NCI-H1105 (cell line): ENCODE measurements at regions not wholly inside any gene's neighbourhood (a gene's known extent, or its start where the extent isn't known, plus 50 kb on each side); places are given as distances from the start of the nearest gene placed in this dataset.
A peak's percentile ranks its signal among the peaks of the same experiment; 100 is the strongest.

ENCODE experiments used
- DNase-seq: peaks from one replicate; lab custom pipeline; 2025; lab: John Stamatoyannopoulos, UW

DNA sequence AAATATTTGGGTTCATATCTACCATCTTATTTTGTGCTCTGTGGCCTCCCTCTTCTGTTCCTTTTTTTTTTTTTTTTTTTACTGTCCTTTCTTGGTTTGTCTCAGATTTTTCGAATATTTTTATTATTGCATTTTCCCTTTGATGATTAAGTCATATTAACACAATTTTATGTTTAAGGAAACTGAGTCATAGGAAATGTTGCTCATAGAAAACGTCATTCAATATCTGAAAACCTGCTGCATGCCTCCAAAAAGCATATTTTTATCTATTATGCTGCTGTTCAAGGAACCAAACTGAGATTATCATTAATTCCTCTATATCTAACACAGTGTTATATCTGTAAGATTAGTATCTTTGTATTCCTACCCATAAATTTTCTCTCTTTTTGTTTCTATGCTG lies 614.3 kb upstream of the SLC8A1 start:
- no peak for DNase-seq

DNA sequence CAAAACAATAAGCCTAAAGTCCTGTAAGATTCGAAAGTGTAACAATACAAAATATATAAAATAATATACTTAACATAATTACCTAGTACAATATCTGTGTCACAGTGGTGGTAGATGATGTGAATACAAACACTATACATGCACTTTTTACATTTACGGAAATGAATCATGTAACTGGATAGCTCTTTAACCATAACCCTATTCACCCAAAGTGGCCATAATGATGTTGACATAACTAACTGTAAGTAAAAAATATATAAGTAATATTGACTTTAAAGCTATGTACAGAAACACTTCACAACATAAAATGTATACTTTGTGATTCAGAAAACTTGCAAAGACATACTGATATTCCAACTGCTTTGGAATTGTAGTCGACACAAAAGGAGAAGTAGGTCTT lies 616.9 kb upstream of the SLC8A1 start:
- DNase-seq = no peak

DNA sequence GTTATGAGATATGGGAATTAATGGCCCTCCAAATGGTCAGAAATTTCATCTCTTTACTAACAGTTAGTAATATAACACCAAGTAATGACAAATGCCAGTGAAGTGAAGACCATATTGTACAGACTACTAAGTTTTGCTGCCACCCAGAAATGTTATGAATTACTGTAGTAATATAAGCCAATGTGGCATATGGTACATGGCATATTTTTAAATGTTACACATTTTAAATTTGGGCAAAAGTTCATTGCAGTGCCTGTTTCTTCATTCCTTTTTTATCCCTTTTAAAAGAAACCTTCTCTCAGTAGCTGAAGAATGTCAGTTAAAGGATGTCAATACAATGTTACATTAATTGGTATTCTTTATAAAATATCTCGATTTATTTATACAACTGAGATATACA lies 626.5 kb upstream of the SLC8A1 start:
- DNase-seq = no peak

DNA sequence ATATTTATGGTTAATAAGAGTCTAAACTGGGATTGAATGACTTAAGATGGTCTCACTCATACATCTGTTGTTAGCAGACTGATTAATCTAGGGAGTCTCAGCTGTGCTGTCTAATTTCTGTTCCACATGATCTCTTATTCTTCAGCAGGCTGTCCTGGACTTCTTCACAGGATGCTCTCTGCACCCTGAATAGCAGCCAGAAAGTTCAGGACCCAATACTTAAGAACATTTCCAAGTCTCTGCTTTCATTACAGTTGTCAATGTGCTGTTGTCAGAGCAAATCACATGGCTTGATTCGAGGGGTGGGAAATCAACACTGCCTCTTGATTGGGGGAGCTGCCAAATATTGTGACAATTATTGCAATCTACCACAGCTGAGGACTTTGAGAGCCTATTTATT lies 627.1 kb upstream of the SLC8A1 start:
- no peak for DNase-seq

DNA sequence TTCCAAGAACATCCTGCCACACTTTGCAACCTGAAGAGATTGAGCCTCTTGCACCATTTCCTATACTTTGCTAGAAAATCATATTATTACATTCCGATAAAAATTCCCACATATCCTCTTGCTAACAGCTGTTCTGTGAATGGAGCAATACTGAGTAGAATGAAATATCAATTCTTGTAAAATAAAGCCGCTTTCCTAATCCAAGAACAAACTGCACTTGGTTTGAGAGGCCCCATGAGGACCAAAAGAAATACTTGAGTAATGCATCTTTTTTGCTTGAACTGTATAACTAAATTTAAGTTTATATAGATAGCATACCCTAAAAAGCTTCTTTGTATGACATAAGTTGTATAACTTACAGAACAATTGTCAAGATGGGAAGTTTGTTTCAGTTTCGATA lies 632.4 kb upstream of the SLC8A1 start:
- DNase-seq = no peak

DNA sequence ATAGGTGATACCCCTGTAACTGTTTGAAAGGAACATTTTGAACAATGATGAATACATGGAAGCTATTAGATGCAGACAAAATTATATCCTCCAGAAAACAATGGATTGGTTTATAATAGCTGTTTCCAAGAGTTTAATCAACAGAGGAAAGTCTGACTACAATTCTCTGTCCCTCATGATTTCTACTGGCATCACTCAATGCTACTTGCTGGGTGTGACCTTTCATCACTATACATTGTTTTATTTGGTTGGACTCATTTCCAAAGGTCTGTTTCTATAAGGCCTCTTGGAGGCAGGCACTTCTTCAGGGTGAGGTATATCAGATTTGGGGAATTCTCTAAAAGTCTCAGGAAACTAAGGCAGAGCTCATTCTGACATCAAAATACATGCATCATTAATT lies 636.1 kb upstream of the SLC8A1 start:
- DNase-seq = no peak

DNA sequence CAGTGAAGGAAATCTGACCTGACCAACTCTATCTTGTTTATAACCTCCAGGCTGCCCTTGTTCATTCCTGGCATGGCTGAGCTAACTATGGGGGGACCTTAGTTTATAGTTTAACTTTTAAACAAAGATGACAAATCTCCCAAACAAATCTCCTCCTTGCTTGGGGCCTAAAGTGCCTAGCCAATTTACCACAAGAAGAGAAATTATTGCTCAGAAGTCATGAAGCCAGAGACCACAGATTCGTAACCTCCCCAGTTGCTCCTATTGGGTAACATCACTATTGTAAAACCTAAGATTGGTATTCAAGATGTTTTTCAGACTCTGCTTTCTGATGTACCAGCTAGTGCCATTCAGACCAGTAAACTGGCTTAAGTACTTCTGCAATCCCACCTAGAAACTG lies 649.4 kb upstream of the SLC8A1 start:
- DNase-seq = no peak

DNA sequence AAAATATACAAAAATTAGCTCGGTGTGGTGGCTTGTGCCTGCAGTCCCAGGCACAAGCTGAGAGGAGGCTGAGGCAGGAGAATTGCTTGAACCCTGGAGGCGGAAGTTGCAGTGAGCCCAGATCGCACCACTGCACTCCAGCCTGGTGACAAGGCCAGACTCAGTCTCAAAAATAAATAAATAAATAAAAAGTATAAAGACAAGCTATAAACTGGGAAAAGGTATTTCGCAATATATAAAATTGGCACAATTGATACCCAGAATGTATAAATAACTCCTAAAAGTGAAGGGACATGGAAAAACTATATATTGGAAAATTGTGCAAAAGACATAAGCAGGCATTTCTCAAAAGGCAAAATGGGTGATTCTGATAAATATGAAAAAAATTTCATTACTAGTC lies 657.9 kb upstream of the SLC8A1 start:
- no peak for DNase-seq

DNA sequence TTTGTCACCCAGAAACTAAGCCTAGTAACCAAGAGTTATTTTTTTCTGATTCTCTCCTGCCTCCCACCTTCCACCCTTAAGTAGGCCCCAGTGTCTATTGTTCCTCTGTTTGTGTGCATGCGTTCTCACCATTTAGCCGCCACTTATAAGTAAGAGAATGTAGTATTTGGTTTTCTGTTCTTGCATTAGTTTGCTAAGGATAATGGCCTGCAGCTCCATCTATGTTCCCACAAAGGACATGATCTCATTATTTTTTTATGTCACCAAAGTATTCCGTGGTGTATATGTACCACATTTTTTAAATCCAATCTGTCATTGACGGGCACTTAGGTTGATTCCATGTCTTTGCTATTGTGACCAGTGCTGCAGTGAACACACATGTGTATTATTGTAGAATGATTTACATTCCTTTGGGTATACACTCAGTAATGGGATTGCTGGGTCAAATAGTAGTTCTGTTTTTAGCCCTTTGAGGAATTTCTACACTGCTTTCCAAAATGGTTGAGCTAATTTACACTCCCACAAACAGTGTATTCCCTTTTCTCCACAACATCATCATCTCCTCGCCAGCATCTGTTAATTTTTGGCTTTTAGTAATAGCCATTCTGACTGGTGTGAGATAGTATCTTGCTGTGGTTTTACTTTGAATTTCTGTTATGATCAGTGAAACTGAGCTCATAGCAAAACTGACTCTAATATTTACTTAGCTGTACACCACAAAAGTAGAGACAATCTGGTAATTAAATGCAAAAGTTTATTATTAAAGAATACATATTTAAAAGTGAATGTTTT lies 660.1 kb upstream of the SLC8A1 start:
- no peak for DNase-seq

DNA sequence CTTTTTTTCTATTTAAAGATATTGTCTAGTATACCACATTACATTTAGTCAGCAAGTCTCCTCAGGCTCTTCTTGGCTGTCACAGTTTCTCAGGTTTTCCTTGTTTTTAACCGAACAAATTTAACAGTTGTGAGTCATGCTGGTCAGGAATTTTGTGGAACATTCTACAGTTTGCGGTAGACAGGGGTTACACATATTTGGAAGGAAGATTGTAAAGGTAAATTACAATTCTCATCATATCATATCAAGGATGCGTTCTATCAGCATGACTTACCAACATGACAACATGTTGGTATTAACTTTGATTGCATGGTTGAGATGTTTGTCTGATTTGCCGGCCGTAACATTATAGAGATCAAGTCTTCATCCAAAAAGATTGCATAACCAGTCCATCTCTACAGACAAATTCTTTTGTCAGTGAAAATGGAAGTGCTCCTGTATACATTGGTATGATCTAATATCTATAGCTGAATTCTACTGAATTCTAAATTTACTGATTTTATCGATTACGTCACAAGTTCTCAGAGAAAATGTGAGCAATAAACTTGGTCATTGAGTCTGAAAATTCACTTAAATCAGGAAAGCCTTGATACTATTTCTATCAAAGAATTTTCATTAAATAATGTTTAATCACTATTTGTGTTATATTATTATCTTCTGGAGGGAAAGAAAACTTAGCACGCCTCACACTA lies 664.4 kb upstream of the SLC8A1 start:
- no peak for DNase-seq

DNA sequence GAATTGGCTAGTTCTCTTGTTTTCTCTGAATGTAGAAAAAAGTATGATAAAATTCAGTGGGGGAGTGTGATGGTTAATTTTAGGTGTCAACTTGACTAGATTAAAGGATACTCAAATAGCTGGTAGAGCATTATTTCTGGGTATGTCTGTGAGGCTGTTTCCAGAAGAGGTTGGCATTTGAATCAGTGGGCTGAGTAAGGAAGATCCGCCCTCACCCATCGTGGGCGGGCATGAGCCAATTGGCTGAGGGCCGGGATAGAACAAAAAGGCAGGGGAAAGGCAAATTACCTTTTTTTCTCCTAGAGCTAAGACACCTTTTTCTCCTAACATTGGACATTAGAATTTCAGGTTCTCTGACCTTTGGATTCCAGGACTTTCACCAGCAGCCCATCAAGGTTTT lies 667.6 kb upstream of the SLC8A1 start:
- no peak for DNase-seq

DNA sequence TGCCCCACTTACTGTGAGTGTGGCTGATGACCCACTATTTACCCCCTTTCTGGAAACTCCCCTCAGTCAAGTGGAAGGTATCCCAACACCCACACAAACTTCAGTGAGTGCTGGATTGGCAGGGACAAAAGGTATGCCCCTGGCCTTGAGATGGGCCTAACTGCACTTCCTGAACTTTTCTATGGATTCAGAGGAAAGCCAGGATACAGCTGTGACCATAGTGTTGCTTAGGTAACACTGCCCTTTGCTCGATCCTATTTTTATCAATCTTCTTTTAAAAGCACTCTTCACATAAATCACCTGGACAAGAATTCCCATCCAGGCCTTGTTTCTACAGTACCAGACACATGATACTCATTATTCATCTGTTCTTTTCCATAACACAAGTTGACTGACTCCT lies 671.5 kb upstream of the SLC8A1 start:
- DNase-seq = no peak

DNA sequence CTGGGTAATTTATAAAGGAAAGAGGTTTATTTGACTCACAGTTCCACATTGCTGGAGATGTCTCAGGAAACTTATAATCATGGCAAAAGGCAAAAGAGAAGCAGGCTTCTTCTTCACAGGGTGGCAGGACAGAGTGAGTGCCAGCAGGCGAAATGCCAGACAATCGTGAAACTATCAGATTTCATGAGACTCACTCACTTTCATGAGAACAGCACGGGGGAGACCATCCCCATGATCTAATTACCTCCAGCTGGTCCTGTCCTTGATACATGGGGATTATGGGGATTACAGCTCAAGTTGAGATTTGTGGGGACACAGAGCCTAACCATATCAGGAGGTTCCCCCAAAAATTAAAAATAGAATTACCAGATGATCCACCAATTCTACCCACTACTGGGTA lies 675.5 kb upstream of the SLC8A1 start:
- peak; percentile 3 for DNase-seq

DNA sequence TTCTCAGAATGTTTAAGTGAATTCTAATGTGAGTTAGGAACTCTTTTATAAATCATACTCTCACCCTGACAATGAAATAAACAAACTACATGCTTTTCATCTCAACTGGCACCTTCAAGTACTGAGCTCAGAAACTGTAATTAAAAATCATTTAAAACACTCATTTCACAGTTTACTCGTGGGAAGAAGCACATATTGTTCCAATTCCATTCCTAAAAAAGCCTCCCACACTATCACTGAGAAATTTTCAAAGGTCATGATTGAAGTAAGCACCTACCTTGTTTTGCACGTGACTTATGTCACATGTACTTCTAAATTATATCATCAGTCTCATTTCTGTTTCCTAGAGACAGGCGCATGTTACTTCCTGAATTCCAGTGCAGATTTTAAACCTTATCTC lies 678.1 kb upstream of the SLC8A1 start:
- no peak for DNase-seq

DNA sequence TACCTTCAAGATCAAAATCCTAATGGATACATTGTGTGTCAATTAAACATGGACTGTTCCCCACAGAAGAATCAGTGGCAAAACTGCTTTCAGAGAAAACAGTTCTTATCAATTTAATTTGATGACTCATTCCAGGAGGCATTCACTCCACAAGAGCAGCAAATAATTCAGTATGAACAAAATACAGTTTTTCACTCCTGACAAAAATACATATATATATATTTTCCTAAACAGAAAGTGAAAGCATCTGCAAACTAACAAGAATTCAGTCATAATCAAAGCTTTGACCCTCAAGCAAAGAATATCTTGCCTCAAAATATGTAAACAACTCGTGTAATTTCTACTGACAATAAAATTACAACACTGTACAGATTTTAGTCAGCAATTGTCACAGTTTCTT lies 685.1 kb upstream of the SLC8A1 start:
- no peak for DNase-seq

DNA sequence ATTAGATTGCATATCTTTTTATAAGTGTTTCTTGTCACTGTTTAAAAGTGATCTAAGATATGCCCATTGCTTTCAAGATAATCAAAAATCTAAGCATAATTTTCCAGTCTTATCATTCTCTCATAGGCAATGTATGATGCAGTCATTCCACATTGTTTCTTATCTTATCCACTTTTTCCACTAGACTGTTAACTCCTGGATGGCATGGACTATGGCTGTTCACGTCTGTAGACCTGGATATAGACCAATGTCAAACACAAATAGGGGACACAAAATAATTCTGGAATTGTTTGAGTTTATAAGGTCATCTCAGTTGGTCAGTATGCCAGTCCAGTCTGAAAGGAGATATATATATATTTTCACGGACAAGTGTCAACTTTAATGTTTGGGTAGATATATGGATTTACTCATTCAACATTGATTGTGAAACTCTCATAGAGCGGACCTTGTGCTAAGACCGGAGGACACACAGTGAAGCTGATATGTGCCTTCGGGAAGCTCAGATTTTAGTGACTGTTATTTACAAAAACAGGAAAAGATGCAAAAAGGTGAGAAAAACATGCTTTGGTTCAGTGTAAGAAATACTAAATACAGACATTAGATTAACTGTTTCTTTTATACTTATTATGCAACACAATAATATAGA lies 689.4 kb upstream of the SLC8A1 start:
- DNase-seq = no peak

DNA sequence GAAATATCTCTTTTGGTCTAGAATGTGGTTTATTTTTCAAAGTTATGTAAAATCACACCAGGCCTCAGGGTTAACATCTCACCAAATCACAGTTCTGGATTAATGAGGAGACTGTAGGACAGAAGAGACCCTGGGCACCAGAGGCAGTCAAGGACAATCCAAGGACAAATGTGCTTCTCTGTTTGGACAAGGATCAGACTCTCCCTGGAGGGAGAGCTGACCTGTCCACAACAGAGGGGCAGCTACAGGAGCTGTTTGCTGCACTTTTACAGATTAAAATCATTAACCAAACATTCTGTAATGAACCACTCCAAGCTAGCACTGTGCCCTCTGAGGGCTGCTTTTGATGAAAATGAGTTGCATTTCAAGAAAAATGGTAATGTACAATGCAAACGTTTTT lies 690.6 kb upstream of the SLC8A1 start:
- no peak for DNase-seq

DNA sequence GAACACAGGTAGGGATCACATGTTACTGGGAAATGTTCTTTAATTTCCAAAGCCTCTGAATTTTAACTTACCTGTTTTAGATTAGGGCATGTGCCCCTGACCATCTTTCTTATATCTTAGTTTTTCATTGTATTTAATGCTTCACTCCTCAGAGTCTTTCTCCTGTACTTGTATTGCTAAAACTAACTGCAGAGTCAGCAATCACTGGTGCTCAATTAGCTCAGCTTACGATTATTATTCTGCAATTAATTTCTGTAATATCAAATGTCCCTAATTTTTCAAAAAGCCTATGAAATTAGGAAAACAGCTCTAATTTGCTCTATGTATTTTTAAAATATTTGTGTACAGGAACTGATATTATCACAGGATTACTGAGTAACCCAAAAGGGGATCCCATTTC lies 693.2 kb upstream of the SLC8A1 start:
- no peak for DNase-seq

DNA sequence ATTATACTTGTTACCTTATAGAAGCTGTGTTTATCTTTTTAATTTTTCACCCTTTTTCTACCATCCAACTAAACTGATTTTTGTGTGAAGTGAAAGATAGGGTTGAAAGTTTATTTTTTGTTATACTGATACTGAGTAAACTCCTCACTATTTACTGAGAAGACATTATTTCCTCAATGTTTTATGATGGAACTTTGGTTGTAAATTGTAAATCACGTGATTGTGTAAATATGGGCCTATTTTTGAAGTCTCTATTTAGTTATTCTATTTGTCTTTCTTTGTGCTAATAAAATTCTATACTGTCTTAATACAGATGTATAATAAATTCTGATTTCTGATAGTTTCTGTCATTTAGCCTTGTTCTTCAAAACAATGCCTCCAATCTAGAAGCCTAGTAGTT lies 697.2 kb upstream of the SLC8A1 start:
- DNase-seq = no peak

DNA sequence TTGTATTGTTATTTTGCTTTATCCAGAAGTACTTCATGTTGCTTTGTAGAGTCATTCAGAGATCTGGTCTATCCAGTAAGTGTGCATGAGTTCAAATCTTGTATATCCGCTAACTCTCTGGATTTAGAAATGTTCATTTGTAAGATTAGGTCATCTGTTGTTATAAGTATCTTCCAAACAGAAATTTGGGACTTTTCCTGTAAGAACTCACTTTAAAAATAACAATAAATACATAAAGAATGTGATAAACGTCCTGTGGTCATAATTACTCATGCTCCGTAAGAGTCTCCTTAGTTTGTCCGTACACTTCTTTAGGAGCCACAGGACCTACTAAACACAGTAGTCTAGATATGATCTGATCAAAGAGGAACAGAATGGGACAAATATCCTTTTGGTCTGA lies 699.9 kb upstream of the SLC8A1 start:
- DNase-seq = no peak

DNA sequence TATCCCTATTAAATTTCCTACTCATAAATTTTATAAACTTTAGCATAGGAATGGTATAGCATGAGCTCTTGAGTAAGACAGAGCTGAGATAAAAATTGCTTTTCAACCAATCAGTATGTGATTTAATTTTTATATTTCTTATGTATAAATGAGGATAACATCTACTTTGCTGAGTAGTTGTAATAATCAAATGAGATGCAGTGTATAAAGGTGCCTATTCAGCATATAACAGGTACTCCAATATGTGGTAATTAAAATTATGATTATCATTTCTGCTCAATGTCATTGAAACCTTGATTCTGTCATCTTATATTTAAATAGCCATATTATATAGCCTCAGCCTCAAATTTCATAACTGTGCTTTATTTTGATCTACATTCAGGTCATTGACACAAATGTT lies 700.4 kb upstream of the SLC8A1 start:
- no peak for DNase-seq

DNA sequence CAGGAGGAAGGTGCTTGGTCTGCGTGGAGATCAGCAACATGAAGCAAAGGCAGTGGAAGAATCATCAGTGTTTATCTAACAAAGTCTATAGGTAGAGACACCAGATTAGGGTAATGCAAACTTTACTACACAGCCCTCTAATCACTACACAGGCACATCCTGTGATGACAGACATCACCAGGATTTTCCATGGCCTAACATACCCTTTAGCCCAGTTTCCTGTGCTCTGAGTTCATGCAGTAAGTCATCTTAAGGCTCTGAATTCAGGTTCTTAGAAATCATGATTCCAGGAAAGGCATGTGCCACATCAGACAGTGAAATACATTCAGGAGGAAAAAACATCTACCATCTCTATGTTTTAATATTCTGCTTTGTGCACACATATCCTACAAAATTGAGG lies 708.5 kb upstream of the SLC8A1 start:
- DNase-seq = no peak

DNA sequence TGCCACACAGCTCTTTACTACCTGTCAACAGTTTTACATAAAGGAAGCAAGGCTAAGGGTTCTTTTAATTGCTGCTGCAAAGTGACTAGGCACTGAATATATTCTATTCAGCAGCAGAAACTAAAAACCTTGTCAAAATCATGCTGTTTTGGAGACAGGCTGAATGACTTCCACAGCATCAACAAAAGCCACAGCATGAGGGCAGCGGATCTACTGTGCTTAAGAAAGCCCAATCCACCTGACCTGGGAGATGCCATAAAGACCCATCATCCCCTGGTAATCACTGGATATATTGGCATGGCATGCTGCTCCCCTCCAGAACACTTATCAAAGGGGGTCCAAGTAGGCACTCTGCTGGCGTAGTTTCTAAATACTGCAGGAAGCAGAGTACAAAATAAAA lies 715.1 kb upstream of the SLC8A1 start:
- no peak for DNase-seq

DNA sequence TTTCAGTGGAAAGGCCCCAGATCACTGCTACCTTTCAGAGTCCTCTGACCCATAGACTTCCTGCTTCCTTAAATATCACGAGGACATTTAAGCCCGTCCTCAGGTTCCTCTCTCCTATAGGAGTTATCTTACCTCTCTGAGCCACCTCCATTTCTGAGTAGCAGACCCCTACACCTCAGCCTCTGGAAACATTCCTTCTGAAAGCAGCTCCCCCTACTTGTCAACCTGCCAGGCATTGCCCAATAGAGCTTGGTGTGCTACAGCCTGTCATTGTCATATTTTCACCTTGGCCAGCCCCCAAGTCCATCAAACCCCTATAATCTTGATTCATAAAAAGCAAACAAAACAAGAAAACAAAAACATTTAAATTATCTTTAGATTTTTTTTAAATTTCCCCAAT lies 717.9 kb upstream of the SLC8A1 start:
- DNase-seq = no peak
